PFSK-1 (cell line): ENCODE measurements at regions not wholly inside any gene's neighbourhood (a gene's known extent, or its start where the extent isn't known, plus 50 kb on each side); places are given as distances from the start of the nearest gene placed in this dataset.

Experiments
- FOXP2 ChIP-seq: optimal IDR thresholded peaks from 2 replicates; pipeline ENCODE3; 2011; ENCODE audit warnings: borderline replicate concordance, control low read depth, inconsistent platforms; ENCODE audit not compliant: insufficient read depth; ENCODE audit errors: extremely low read length, extremely low read depth
- POLR2AphosphoS5 ChIP-seq: IDR thresholded peaks from 2 replicates; pipeline ENCODE4 v1.6.1; 2012; ENCODE audit warnings: low read depth, mild to moderate bottlenecking, control low read depth, low read length, moderate library complexity
- SIN3A ChIP-seq: IDR thresholded peaks from 2 replicates; pipeline ENCODE4 v1.6.1; 2012; ENCODE audit warnings: mild to moderate bottlenecking, low read length, moderate library complexity, borderline replicate concordance; ENCODE audit not compliant: insufficient read depth
- TAF1 ChIP-seq: IDR thresholded peaks from 2 replicates; pipeline ENCODE4 v1.6.1; 2012; ENCODE audit warnings: low read length, control low read depth, borderline replicate concordance; ENCODE audit not compliant: insufficient read depth
- TF ChIP-seq, protein P1 (sequence below), 2 experiments: IDR thresholded peaks; 2 replicates each; pipeline versions ENCODE4 v1.6.1 to v1.8.0; 2011 to 2012; ENCODE audit warnings: low read depth in 2 of 2, low read length in 2 of 2, control low read depth in 1 of 2, inconsistent platforms in 1 of 2, mild to moderate bottlenecking in 1 of 2, moderate library complexity in 1 of 2; ENCODE audit not compliant: insufficient read depth in 1 of 2

DNA sequence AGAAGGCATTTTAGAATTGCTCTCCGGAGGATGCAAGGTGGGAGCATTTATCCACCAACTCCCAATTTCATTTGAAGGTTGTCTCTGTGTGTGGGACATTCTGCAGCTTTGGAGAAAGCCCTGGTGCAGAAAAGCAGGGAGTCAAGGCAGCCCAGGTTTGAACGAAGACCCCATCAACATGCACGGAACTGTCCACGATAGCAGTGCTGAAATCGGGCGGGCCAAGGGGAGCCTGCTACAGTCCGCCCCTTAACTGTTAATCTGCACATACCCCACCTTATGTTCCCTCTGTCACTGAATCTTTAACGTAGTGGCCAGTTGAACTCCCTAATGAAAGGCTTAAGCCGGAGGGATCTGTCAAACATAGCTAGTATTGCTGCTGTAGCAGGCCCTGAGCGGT lies 68.8 kb upstream of the C1orf174 start:
- no peak for TF ChIP-seq FOXP2
- TF ChIP-seq, protein P1, sequence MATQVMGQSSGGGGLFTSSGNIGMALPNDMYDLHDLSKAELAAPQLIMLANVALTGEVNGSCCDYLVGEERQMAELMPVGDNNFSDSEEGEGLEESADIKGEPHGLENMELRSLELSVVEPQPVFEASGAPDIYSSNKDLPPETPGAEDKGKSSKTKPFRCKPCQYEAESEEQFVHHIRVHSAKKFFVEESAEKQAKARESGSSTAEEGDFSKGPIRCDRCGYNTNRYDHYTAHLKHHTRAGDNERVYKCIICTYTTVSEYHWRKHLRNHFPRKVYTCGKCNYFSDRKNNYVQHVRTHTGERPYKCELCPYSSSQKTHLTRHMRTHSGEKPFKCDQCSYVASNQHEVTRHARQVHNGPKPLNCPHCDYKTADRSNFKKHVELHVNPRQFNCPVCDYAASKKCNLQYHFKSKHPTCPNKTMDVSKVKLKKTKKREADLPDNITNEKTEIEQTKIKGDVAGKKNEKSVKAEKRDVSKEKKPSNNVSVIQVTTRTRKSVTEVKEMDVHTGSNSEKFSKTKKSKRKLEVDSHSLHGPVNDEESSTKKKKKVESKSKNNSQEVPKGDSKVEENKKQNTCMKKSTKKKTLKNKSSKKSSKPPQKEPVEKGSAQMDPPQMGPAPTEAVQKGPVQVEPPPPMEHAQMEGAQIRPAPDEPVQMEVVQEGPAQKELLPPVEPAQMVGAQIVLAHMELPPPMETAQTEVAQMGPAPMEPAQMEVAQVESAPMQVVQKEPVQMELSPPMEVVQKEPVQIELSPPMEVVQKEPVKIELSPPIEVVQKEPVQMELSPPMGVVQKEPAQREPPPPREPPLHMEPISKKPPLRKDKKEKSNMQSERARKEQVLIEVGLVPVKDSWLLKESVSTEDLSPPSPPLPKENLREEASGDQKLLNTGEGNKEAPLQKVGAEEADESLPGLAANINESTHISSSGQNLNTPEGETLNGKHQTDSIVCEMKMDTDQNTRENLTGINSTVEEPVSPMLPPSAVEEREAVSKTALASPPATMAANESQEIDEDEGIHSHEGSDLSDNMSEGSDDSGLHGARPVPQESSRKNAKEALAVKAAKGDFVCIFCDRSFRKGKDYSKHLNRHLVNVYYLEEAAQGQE (IDR thresholded peaks at IDR 0.05; ENCODE audit: insufficient read depth in 1 of 2, low read depth in 2 of 2, low read length in 2 of 2), result peak; percentile 82 to 92

DNA sequence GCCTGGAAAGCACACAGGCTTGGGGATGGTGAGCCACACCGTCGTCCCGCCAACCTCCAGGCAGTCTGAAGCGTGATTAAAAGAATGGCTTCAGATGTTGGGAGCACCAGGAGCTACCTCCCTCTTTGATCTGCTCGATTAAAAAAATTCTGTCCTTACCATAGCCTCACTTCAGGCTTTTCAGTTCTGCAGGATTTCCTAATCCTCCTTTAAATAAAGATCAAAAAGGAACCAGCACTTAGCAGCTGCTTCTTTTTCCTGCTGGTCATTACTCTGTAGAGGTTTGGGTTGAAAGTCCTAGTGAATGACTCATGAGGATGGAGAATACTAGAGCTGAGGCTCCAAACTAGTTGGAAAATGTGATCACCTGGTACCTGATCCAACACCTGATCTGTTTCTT lies 71.9 kb upstream of the C1orf174 start:
- TF ChIP-seq, protein P1 (IDR thresholded peaks at IDR 0.05; ENCODE audit: insufficient read depth in 1 of 2, low read depth in 2 of 2, low read length in 2 of 2), result no peak
- TF ChIP-seq TAF1 (no peak), SIN3A (no peak), POLR2AphosphoS5 (no peak), FOXP2 (no peak)

DNA sequence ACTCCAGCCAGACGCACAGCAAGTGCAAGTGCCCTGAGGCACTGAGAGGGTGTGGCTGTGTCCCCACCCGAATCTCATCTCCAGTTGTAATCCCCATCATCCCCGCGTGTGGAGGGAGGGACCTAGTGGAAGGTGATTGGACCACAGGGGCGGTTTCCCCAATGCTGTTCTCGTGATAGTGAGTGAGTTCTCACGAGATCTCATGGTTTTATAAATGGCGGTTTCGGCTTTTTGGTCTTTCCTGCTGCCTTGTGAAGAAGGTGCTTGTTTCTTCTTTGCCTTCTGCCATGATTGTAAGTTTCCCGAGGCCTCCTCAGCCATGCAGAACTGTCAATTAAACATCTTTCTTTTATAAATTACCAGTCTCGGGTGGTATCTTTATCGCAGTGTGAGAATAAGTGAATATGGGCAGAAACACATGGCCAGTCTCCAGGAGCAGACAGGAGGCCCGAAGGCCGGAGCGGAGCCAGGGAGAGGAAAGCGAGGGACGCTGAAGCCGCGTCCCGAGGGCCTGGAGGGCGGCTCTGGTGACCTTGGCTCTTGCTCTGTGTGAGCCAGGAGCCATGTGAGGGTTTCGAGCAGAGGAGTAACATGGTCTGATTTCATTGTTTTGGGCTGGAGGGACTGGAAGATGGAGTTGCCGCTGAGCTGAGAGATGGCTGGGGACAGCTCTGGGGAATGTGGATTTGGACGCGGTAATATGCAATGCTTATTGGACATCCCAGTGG lies 76.0 kb upstream of the C1orf174 start:
- TF ChIP-seq, protein P1 (IDR thresholded peaks at IDR 0.05; ENCODE audit: insufficient read depth in 1 of 2, low read depth in 2 of 2, low read length in 2 of 2), result no peak
- TF ChIP-seq SIN3A, result no peak
- TF ChIP-seq TAF1, result no peak
- TF ChIP-seq POLR2AphosphoS5, result no peak
- TF ChIP-seq FOXP2, result no peak

DNA sequence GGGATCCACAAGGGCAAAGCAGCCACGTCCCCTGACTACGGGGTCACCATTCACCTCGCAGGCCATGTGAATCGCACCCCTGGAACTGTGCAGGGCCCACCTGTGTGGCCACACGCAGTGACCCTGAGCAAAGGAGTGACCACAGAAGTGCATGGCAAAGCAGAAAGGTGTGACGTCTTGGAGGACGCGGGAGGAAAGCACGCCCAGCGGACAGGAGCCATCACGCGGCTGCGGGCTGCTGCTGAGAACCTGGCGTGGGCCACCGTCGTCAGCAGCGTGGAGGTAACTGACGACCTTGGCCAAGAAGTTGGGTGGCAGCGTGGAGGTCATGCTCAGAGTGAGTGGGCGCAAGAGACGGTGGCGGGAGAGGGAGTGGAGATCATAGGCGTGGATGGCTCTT lies 76.7 kb upstream of the C1orf174 start:
- TF ChIP-seq SIN3A, result no peak
- TF ChIP-seq, protein P1 (IDR thresholded peaks at IDR 0.05; ENCODE audit: insufficient read depth in 1 of 2, low read depth in 2 of 2, low read length in 2 of 2), result no peak
- TF ChIP-seq FOXP2, result no peak
- no peak for TF ChIP-seq POLR2AphosphoS5
- no peak for TF ChIP-seq TAF1
